ENCODE measurements at regions not wholly inside any gene's neighbourhood (a gene's known extent, or its start where the extent isn't known, plus 50 kb on each side); places are given as distances from the start of the nearest gene placed in this dataset.

- DNase-seq (ENCODE audit: extremely low read depth in 1 of 4, low spot score in 3 of 4): no peak
- FAIRE-seq: no peak
- H2AFZ ChIP-seq (ENCODE audit: low read depth, low read length): no peak overlapping the region
- no peaks in the 10 kb centered on the region for H3K27me3 ChIP-seq (ENCODE audit: control insufficient read depth in 2 of 2, insufficient read depth in 2 of 2, low read length in 2 of 2)
- no TSS peak for BruUV-seq (replicated peaks)
- H3K79me2 ChIP-seq (ENCODE audit: control insufficient read depth, insufficient read depth, low read length): no peaks in the 10 kb centered on the region
- ChIA-PET CTCF (ENCODE audit: low intra/inter-chr PET ratio) (no interaction called here), POLR2A (no interaction called here)
- no peaks in the 10 kb centered on the region for H3K4me1 ChIP-seq (replicated peaks in 1 of 2; ENCODE audit: control insufficient read depth in 2 of 2, insufficient read depth in 2 of 2, low read length in 2 of 2)
- H3K9ac ChIP-seq (ENCODE audit: insufficient read depth in 1 of 2, low read depth in 2 of 2, low read length in 2 of 2): no peak overlapping the region
- no peaks in the 10 kb centered on the region for H3K36me3 ChIP-seq (ENCODE audit: control insufficient read depth, insufficient read depth, low read length)
- H3K4me2 ChIP-seq (ENCODE audit: insufficient read depth, low read length): no peak overlapping the region
- in situ Hi-C loops (cut with MboI): loop anchor here (10.0 kb wide), 1 partner anchor 475 kb away; no protein-coding TSS in a partner anchor
- no peaks in the 10 kb centered on the region for H3K9me3 ChIP-seq (replicated peaks; ENCODE audit: control insufficient read depth, insufficient read depth, low read depth, low read length)
- H4K20me1 ChIP-seq (replicated peaks; ENCODE audit: control insufficient read depth, insufficient read depth, low read length): no peaks in the 10 kb centered on the region
- intact Hi-C loops (cut with micrococcal nuclease): no loop called here
- no peak for ATAC-seq
- TF ChIP-seq ILF3 (IDR thresholded peaks at IDR 0.05; ENCODE audit: borderline replicate concordance): no peak
- TF ChIP-seq NR4A1 (CRISPR knock-in tag; IDR thresholded peaks at IDR 0.05): no peak
- TF ChIP-seq NR4A1 (tag; IDR thresholded peaks at IDR 0.05): no peak
- no peak for TF ChIP-seq E2F6 (IDR thresholded peaks at IDR 0.05; ENCODE audit: borderline replicate concordance in 1 of 2, extremely low read depth in 1 of 2, insufficient read depth in 1 of 2, insufficient read length in 1 of 2, low read depth in 1 of 2, low read length in 1 of 2, poor library complexity in 1 of 2, severe bottlenecking in 1 of 2)
- no peak for TF ChIP-seq ZZZ3 (IDR thresholded peaks at IDR 0.05)
- TF ChIP-seq WHSC1 (IDR thresholded peaks at IDR 0.05; ENCODE audit: low read length): no peak
- TF ChIP-seq NR3C1 (CRISPR knock-in tag; IDR thresholded peaks at IDR 0.05): no peak
- no peak for TF ChIP-seq ZBTB17 (CRISPR knock-in tag; IDR thresholded peaks at IDR 0.05)
- TF ChIP-seq BRF1 (IDR thresholded peaks at IDR 0.05; ENCODE audit: borderline replicate concordance, extremely low read depth, insufficient read length): no peak
- TF ChIP-seq ZNF561 (CRISPR knock-in tag; conservative IDR thresholded peaks at IDR 0.05): no peak
- TF ChIP-seq TCF3 (CRISPR knock-in tag; IDR thresholded peaks at IDR 0.05): no peak
- no peak for TF ChIP-seq ZNF217 (CRISPR knock-in tag; IDR thresholded peaks at IDR 0.05)
- no peak for TF ChIP-seq BRF2 (IDR thresholded peaks at IDR 0.05; ENCODE audit: borderline replicate concordance, insufficient read depth, insufficient read length)
- no peak for TF ChIP-seq NFXL1 (CRISPR knock-in tag; IDR thresholded peaks at IDR 0.05)
- TF ChIP-seq NKRF (IDR thresholded peaks at IDR 0.05; ENCODE audit: borderline replicate concordance): no peak
- TF ChIP-seq ZKSCAN3 (CRISPR knock-in tag; IDR thresholded peaks at IDR 0.05): no peak
- TF ChIP-seq ETV1 (tag; conservative IDR thresholded peaks at IDR 0.05; ENCODE audit: low read depth): no peak
- TF ChIP-seq RFX7 (CRISPR knock-in tag; IDR thresholded peaks at IDR 0.05): no peak
- no peak for TF ChIP-seq E2F3 (CRISPR knock-in tag; IDR thresholded peaks at IDR 0.05)
- H3K27ac ChIP-seq (ENCODE audit: extremely low read depth, low read depth, low read length): no peak overlapping the region
- 3% methylated on average over 5 of the region's 5 CpGs for WGBS (ENCODE audit: insufficient coverage, low coverage, missing lambda C conversion rate)
- H3K9me1 ChIP-seq (ENCODE audit: control insufficient read depth, insufficient read depth, low read length): no peaks in the 10 kb centered on the region
- no peak overlapping the region for H3K4me3 ChIP-seq
These were observed 341.3 kb upstream of the LINC00305 start for GRCh38 chr18:64490207-64490606.

Data from K562 (cell line).